ENCODE measurements at regions not wholly inside any gene's neighbourhood (a gene's known extent, or its start where the extent isn't known, plus 50 kb on each side); places are given as distances from the start of the nearest gene placed in this dataset.

GRCh38 chr9:115194216-115194615 lies 76.3 kb upstream of the TNC start:
- TF ChIP-seq CTCF (conservative IDR thresholded peaks at IDR 0.05 in 1 of 2, IDR thresholded peaks at IDR 0.05 in 1 of 2; ENCODE audit: extremely low read depth in 1 of 2, insufficient read depth in 1 of 2, low read depth in 1 of 2, low read length in 2 of 2) = no peak
- TF ChIP-seq EZH2 (IDR thresholded peaks at IDR 0.05; ENCODE audit: borderline replicate concordance, low read length) = no peak

All from mammary epithelial cell (primary cell).